HG03196 (cell line): ENCODE measurements at regions not wholly inside any gene's neighbourhood (a gene's known extent, or its start where the extent isn't known, plus 50 kb on each side); places are given as distances from the start of the nearest gene placed in this dataset.

Experiments used
- ATAC-seq: cut with Tn5 transposase; IDR thresholded peaks from one replicate; pipeline ENCODE4 v1.9.1; 2021; ENCODE audit not compliant: unreplicated experiment

GRCh38 chr5:101937041-101937440 lies 359.0 kb downstream of the SLCO4C1 start:
- ATAC-seq, result no peak

DNA sequence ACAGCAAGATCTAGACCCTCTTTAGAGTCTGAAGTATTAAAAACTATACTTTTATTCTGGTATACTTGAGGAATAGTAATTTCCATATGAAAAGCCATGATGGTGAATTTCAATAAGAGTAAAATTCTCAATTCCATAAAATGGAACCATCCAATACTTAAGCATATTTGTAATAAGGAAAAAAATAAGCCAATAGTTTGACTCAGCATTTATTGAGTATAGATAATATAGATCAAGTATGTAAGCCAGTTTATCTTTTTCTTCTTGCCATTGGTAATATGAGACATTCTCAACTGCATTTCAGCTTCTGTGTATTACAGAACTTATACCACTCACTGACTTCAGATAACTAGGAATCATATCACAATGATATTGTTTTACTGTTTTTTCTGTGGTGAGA lies 361.0 kb downstream of the SLCO4C1 start:
- ATAC-seq, result no peak

DNA sequence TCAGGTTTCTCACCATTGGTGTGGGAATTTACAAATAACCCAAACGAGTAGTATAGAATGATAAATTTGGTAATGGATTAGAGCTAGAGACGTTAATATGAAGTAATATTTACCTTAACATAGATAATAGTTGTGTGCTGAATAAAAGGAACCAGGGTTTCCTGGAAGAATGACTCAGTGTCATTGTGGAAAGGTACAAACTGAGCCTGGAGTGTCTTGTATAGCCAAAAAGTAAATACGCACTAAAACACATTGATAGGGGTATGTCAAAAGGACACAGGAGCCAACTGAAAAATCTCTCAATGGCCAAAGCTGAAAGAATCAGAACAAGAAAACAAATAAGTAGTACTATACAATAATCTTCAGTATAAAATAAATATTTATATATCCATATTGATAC lies 363.5 kb downstream of the SLCO4C1 start:
- no peak for ATAC-seq

- no peak for ATAC-seq
These were observed 366.5 kb downstream of the SLCO4C1 start for GRCh38 chr5:101929628-101930027.

DNA sequence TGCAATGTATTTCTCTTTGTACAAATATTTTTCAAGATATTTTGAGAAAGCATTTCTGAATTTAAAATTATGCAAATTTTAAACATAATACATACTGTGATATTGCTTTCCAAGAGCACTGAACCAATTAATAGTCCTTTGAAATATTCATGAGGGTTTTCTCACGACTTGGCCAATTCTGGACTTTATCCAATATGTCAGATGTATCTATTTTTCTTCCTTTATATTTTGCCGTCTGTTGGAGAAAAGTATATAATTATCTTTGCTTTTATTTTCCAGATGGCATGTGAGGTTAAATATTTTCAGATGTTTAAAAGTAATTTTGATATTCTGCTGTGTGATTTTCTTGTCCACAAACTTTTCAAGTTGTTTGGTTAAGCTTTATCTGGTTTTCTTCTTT lies 378.9 kb downstream of the SLCO4C1 start:
- no peak for ATAC-seq

DNA sequence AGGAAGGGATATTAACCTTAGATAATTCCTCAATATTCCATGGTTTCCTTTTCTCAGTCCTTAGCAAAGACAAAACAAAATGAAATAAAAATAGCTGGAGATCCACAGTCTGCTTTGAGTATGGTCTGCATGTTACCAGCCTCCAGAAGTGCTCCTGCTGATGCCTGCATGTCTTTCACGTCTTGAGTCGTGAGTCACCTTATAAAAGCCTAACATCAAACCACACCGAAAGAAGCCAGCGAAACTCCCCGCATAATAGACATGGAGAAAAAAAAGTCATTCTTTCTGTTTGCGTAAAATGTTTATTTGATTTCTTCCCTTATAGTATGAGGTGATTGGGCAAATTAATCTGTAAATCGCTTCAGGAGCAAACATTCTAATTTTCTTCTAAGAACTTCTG lies 380.5 kb downstream of the SLCO4C1 start:
- ATAC-seq, result no peak

DNA sequence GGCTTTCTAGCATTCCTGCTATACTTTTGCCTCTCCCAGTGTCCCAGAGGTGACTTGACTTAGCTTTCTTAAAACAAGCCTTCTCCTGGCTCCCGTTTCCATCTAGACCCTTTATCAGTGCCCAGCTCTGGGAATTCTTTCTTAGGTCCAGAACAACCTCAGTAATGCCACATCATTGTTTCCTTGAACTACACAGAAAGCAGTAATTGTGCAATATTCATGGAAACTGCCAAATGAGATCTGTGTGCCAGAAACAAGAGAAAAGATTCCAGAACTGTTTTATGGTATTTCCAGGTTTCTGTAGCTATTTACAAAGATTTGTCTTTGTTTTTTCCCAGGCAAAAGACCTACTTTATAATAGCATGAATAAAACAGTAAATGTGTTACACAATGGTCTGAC lies 391.3 kb downstream of the SLCO4C1 start:
- ATAC-seq, result no peak

- ATAC-seq, result no peak
These were observed 398.2 kb downstream of the SLCO4C1 start for GRCh38 chr5:101897914-101898313.

- no peak for ATAC-seq
These were observed 401.1 kb downstream of the SLCO4C1 start for GRCh38 chr5:101894985-101895384.

DNA sequence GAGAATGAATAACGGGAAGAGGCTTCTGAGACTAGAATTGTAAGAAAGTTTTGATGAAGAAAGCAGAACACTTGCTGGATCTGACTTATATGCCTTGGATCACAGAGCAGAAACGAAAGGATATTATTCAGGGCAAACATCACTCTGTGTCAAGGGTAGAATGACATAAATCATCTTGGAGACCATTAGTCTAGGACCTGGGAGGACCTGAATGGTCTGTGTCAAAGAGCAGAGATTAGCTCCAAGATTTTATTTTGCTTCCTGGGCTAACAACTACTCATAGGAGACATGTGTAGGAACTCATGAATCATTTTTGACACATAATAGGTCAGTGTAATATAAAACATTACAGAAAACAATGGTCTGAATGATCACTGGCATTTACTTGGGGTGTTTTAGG lies 417.9 kb downstream of the SLCO4C1 start:
- no peak for ATAC-seq

DNA sequence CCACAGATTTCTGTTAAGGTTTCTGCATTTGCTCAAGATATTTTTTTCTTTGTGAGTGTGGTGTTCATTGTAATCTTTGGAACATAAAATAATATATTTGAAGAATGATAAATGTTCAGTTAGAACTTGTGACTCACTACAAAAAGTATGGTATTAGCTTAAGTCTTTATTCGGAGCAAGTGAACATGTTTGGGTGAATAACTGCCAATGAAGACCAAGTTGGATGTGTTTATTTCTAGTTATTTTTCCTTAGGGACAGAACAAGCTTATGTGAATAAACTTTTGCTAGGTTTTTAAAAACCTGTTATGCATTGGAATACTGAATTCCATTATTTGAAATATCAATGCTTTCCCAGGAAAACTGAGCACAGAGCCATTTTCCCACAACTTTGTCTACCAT lies 418.6 kb downstream of the SLCO4C1 start:
- no peak for ATAC-seq

- ATAC-seq, result no peak
These were observed 429.6 kb downstream of the SLCO4C1 start for GRCh38 chr5:101866473-101866872.

DNA sequence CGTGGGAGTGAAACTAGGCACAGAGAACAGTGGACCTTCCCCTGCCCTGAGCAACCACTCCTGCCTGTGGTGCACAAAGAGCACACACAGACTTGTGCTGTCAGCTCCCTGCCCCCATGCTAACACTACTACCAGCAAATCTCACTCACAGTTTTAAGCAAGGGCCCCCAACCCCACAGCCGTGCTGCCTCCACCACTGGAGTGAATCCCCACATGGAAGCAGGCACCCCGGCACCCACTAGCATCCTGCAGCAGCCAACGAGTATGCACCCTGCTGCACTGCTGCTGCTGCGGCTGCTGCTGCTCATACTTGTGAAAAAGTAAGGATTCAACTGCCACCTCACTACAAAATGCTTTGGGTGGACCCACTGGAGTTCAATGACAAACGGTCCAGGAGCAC lies 435.5 kb downstream of the SLCO4C1 start:
- no peak for ATAC-seq

DNA sequence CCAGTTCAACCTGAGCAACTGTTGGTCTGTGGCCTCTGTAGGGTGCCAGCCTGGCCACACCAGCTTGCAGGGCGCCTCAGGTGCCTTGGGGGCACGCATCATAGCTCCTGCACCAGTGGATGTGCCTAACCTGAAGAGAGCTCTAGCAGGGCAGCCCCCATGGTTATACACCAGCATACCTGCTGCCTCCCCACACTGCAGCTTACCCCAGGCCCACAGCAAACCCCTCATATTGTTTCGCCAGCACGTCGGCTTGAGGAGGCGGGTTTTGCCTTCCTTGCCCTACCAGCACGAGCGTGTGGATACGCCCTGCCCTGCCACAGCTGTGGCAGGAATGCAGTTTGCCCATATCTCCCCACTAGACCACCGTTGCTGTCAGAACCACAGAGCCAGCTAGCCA lies 435.9 kb downstream of the SLCO4C1 start:
- ATAC-seq, result no peak

DNA sequence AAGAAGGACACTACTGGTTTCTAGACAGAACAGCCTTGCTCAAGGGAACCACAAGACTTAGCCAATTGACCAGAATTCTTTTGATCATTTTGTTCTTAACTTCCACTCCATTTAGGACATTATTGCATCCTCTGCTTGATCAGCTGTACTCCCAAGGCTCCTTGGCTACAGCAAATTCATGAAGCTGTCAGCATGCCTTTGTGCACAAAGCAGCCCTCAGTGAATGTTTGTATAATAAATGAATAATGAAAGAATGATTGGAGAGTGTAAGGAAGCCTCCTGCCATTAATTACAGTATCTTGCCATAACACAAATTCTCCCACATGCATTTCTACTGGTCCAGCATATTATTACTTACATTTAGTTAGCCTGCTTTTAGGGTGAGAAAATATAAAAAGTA lies 449.6 kb downstream of the SLCO4C1 start:
- ATAC-seq, result no peak

GRCh38 chr5:101843055-101843454 lies 453.0 kb downstream of the SLCO4C1 start:
- ATAC-seq, result no peak

GRCh38 chr5:101838435-101838834 lies 457.6 kb downstream of the SLCO4C1 start:
- no peak for ATAC-seq

- ATAC-seq, result no peak
These were observed 466.8 kb downstream of the SLCO4C1 start for GRCh38 chr5:101829255-101829654.

DNA sequence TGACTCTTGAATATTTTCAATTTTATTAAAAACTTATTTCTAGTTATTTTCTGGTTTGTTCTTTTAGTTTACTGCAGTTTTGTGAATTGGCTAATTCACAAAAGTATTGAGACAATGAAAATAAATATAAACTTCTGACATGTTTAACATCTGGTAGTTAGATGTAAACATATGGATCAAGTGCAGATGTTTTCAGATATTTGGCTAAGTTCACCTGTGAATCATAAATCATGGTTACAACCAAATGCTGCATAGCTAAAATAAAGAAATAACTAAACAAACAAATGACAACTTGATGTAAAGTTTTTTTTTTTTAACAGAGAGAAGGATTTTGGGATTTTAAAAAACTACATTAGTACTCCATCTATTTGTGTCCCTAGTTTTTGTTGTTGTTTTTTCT lies 484.6 kb downstream of the SLCO4C1 start:
- no peak for ATAC-seq

DNA sequence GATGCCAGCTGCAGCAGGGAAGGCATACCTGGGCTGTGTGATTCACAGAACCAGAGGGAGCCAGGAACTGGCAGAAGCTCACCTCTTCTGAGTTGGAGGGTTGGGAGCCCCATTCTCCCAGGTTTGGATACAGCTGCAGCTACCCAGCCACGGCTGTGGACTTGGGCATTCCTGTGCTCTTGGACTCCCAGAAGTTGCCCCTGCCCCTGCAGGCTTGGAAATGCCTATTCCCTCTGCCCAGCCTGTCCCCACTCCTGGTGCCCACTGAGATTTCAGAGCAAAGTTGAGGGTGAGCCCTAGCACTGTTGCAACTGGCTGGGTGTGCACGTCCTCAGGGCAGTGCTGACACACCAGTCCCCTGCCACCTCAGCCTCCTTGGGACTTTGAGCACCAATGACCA lies 489.7 kb downstream of the SLCO4C1 start:
- no peak for ATAC-seq

- ATAC-seq, result no peak
These were observed 499.7 kb downstream of the SLCO4C1 start for GRCh38 chr5:101796427-101796826.

DNA sequence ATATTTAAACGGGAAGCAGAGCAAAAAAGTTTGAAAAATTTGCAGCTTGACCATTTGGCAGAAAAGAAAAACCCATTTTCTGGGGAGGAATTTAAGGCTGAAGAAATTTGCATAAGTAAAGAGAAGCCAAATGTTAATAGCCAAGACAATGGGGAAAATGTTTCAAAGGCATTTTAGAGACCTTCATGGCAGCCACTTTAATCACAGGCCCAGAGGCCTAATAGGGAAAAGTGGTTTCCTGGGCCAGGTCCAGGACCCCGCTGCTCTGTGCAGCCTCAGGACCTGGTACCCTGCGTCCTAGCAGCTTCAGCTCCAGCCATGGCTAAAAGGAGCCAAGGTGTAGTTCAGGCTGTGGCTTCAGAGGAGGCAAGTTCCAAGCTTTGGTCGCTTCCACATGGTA lies 507.3 kb downstream of the SLCO4C1 start:
- ATAC-seq, result no peak

- no peak for ATAC-seq
These were observed 511.0 kb downstream of the SLCO4C1 start for GRCh38 chr5:101785090-101785489.
